Keratinocyte (primary cell): ENCODE measurements at regions not wholly inside any gene's neighbourhood (a gene's known extent, or its start where the extent isn't known, plus 50 kb on each side); places are given as distances from the start of the nearest gene placed in this dataset.

ENCODE experiments used
- CTCF ChIP-seq, 3 experiments: IDR thresholded peaks in 1 of 3; conservative IDR thresholded peaks in 1 of 3; optimal IDR thresholded peaks in 1 of 3; 2 replicates in 2 of 3; 3 replicates in 1 of 3; pipeline versions ENCODE3 to v1.5.1; 2011; ENCODE audit warnings: low read length in 3 of 3, mild to moderate bottlenecking in 3 of 3, moderate library complexity in 2 of 3, control low read depth in 1 of 3, inconsistent platforms in 1 of 3; ENCODE audit not compliant: insufficient read depth in 2 of 3; ENCODE audit errors: extremely low read depth in 1 of 3
- EZH2 ChIP-seq: IDR thresholded peaks from one replicate; pipeline ENCODE4 v1.6.1; 2012; ENCODE audit warnings: inconsistent platforms, mild to moderate bottlenecking, low read length, moderate library complexity

GRCh38 chr18:52220062-52220591 is 119.9 kb upstream of the DCC start:
- TF ChIP-seq EZH2 (no peak), CTCF (optimal IDR thresholded peaks at IDR 0.05 in 1 of 3, IDR thresholded peaks at IDR 0.05 in 1 of 3, conservative IDR thresholded peaks at IDR 0.05 in 1 of 3; ENCODE audit: extremely low read depth in 1 of 3, insufficient read depth in 2 of 3, low read length in 3 of 3) (no peak)
